ENCODE measurements at regions not wholly inside any gene's neighbourhood (a gene's known extent, or its start where the extent isn't known, plus 50 kb on each side); places are given as distances from the start of the nearest gene placed in this dataset.
"Not testable (repeated sequence)": the region's sequence is repeated elsewhere in the genome, so short reads cannot be mapped to it uniquely, and the experiment has no call there.

- no peaks in the 10 kb centered on the region for H3K36me3 Mint-ChIP-seq (ENCODE audit: low read depth)
- no peak overlapping the region for H3K4me3 Mint-ChIP-seq
- peaks cover 9% of the 10 kb centered on the region for H3K27me3 Mint-ChIP-seq
- no peak overlapping the region for H3K27ac Mint-ChIP-seq
- no peaks in the 10 kb centered on the region for H3K4me1 Mint-ChIP-seq (ENCODE audit: low read depth)
- no peaks in the 10 kb centered on the region for H3K9me3 Mint-ChIP-seq
- DNase-seq: no peak
Measured at GRCh38 chrX:138914767-138915166, 203.2 kb upstream of the FGF13 start.

GRCh38 chrX:138908577-138908976, 197.1 kb upstream of the FGF13 start:
- no peak for DNase-seq
- Mint-ChIP-seq H3K9me3 (no peaks in the 10 kb centered on the region), H3K4me3 (no peak overlapping the region), H3K36me3 (ENCODE audit: low read depth) (no peaks in the 10 kb centered on the region), H3K27ac (no peak overlapping the region), H3K4me1 (ENCODE audit: low read depth) (no peaks in the 10 kb centered on the region), H3K27me3 (peaks cover 17% of the 10 kb centered on the region)

GRCh38 chrX:138897621-138898492, 186.3 kb upstream of the FGF13 start:
- Mint-ChIP-seq H3K36me3 (ENCODE audit: low read depth) (no peaks in the 10 kb centered on the region), H3K4me1 (ENCODE audit: low read depth) (no peaks in the 10 kb centered on the region), H3K9me3 (no peaks in the 10 kb centered on the region), H3K4me3 (no peak overlapping the region), H3K27ac (no peak overlapping the region), H3K27me3 (peaks cover 30% of the 10 kb centered on the region)
- DNase-seq: no peak

DNA sequence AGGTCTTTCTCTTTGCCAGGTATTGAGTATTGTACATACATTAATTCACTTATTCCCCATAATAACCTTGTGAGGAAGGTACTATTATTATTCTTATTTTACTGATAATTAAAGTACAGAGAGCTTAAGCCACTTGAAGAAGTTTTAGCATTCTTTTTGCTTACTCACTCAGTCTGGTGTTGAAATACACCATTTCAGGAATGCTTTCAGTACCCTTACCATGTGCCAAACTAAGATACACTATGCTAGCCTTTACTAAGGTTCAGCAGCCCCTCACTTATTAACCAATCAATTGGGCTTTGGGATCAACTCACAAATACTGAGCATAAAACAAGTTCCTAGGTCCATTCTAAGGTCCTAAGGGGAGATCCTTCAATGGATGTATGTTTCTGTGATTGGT, 179.0 kb upstream of the FGF13 start:
- Mint-ChIP-seq H3K27ac (no peak overlapping the region), H3K4me1 (ENCODE audit: low read depth) (no peaks in the 10 kb centered on the region), H3K36me3 (ENCODE audit: low read depth) (no peaks in the 10 kb centered on the region), H3K9me3 (no peaks in the 10 kb centered on the region), H3K4me3 (no peak overlapping the region), H3K27me3 (peaks cover 35% of the 10 kb centered on the region)
- no peak for DNase-seq

- DNase-seq: no peak
- no peak overlapping the region for H3K4me3 Mint-ChIP-seq
- no peaks in the 10 kb centered on the region for H3K4me1 Mint-ChIP-seq (ENCODE audit: low read depth)
- peaks cover 26% of the 10 kb centered on the region for H3K27me3 Mint-ChIP-seq
- H3K27ac Mint-ChIP-seq: no peak overlapping the region
- H3K9me3 Mint-ChIP-seq: no peaks in the 10 kb centered on the region
- no peaks in the 10 kb centered on the region for H3K36me3 Mint-ChIP-seq (ENCODE audit: low read depth)
Measured at GRCh38 chrX:138889149-138889548, 177.6 kb upstream of the FGF13 start.

GRCh38 chrX:138886769-138887168, 175.3 kb upstream of the FGF13 start:
- H3K4me1 Mint-ChIP-seq (ENCODE audit: low read depth): no peaks in the 10 kb centered on the region
- no peak overlapping the region for H3K27ac Mint-ChIP-seq
- no peaks in the 10 kb centered on the region for H3K36me3 Mint-ChIP-seq (ENCODE audit: low read depth)
- DNase-seq: no peak
- no peaks in the 10 kb centered on the region for H3K9me3 Mint-ChIP-seq
- H3K27me3 Mint-ChIP-seq: peaks cover 30% of the 10 kb centered on the region
- no peak overlapping the region for H3K4me3 Mint-ChIP-seq

DNA sequence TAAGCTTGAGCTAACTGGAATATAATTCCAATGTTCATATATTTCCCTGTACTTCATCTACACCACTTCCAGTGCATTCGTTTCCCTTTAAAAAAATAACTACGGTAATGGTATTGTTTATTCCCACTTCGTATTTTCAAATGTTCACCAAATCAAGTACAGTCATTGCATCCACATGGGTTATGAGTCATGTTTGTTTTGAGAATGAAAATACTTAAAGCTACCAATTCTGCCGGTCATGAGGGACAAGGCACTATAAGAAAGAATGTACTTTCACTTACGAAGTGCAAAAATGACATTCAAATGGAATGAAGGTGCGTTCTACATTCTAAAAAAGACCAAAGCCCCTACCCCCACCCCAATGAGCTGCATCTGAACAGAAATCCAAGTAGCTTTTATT, 174.4 kb upstream of the FGF13 start:
- H3K27ac Mint-ChIP-seq: no peak overlapping the region
- no peak overlapping the region for H3K4me3 Mint-ChIP-seq
- H3K4me1 Mint-ChIP-seq (ENCODE audit: low read depth): no peaks in the 10 kb centered on the region
- no peak for DNase-seq
- no peaks in the 10 kb centered on the region for H3K9me3 Mint-ChIP-seq
- H3K36me3 Mint-ChIP-seq (ENCODE audit: low read depth): no peaks in the 10 kb centered on the region
- peaks cover 28% of the 10 kb centered on the region for H3K27me3 Mint-ChIP-seq

DNA sequence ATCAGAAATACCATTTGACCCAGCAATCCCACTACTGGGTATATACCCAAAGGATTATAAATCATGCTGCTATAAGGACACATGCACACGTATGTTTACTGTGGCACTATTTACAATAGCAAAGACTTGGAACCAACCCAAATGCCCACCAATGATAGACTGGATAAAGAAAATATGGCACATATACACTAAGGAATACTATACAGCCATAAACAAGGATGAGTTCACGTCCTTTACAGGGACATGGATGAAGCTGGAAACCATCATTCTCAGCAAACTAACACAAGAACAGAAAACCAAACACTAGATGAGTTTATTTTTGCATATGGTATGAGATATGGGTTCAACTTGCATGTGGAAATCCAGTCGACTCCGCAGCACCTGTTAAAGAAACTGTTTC, 168.8 kb upstream of the FGF13 start:
- H3K9me3 Mint-ChIP-seq; H3K36me3 Mint-ChIP-seq (ENCODE audit: low read depth); H3K27ac Mint-ChIP-seq; H3K4me3 Mint-ChIP-seq; H3K4me1 Mint-ChIP-seq (ENCODE audit: low read depth); DNase-seq: not testable (repeated sequence)
- peaks cover 21% of the 10 kb centered on the region for H3K27me3 Mint-ChIP-seq

DNA sequence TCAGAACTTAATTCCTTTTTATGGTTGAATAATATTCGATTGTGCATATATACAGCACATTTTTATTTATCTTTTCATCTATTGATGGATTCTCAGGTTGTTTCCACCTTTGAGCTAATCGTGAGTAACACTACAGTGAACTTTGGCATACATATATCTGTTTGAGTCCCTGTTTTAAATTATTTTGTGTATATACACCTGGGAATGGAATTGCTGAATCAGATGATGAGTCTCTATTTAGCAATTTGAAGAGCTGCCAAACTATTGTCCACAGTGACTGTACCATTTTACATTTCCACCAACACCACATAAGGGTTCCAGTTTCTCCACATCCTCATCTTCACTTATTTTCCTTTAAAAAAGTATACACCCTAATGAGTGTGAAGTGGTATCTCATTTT, 166.2 kb upstream of the FGF13 start:
- Mint-ChIP-seq H3K27ac (no peak overlapping the region), H3K27me3 (peaks cover 11% of the 10 kb centered on the region), H3K4me1 (ENCODE audit: low read depth) (no peaks in the 10 kb centered on the region), H3K9me3 (no peaks in the 10 kb centered on the region), H3K36me3 (ENCODE audit: low read depth) (no peaks in the 10 kb centered on the region), H3K4me3 (no peak overlapping the region)
- DNase-seq: no peak

GRCh38 chrX:138875472-138875871, 164.0 kb upstream of the FGF13 start:
- no peak overlapping the region for H3K4me3 Mint-ChIP-seq
- no peaks in the 10 kb centered on the region for H3K9me3 Mint-ChIP-seq
- H3K27ac Mint-ChIP-seq: no peak overlapping the region
- H3K4me1 Mint-ChIP-seq (ENCODE audit: low read depth): no peaks in the 10 kb centered on the region
- DNase-seq: no peak
- H3K27me3 Mint-ChIP-seq: peaks cover 11% of the 10 kb centered on the region
- H3K36me3 Mint-ChIP-seq (ENCODE audit: low read depth): no peaks in the 10 kb centered on the region

- Mint-ChIP-seq H3K4me1 (ENCODE audit: low read depth) (no peaks in the 10 kb centered on the region), H3K36me3 (ENCODE audit: low read depth) (no peaks in the 10 kb centered on the region), H3K4me3 (no peak overlapping the region), H3K9me3 (no peaks in the 10 kb centered on the region), H3K27ac (no peak overlapping the region), H3K27me3 (peaks cover 4% of the 10 kb centered on the region)
- no peak for DNase-seq
Measured at GRCh38 chrX:138874271-138874935, 162.9 kb upstream of the FGF13 start.

DNA sequence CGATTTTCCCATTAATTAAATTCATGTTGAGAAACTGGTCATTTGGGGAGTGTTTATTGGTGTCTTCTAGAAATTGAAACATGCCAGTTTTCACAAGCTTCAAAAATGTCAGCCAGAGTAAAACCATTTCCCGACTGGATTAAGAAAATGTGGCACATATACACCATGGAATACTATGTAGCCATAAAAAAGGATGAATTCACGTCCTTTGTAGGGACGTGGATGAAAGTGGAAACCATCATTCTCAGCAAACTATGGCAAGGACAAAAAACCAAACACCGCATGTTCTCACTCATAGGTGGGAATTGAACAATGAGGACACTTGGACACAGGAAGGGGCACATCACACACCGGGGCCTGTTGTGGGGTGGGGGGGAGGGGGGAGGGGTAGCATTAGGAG, 162.1 kb upstream of the FGF13 start:
- not testable (repeated sequence) for H3K4me3 Mint-ChIP-seq; H3K4me1 Mint-ChIP-seq (ENCODE audit: low read depth); H3K27ac Mint-ChIP-seq; H3K36me3 Mint-ChIP-seq (ENCODE audit: low read depth); H3K9me3 Mint-ChIP-seq; H3K27me3 Mint-ChIP-seq; DNase-seq

GRCh38 chrX:138872537-138872936, 161.0 kb upstream of the FGF13 start:
- no peak for DNase-seq
- H3K4me1 Mint-ChIP-seq (ENCODE audit: low read depth): no peaks in the 10 kb centered on the region
- H3K27me3 Mint-ChIP-seq: peaks cover 4% of the 10 kb centered on the region
- H3K4me3 Mint-ChIP-seq: no peak overlapping the region
- no peak overlapping the region for H3K27ac Mint-ChIP-seq
- H3K9me3 Mint-ChIP-seq: no peaks in the 10 kb centered on the region
- H3K36me3 Mint-ChIP-seq (ENCODE audit: low read depth): no peaks in the 10 kb centered on the region

- no peak overlapping the region for H3K27ac Mint-ChIP-seq
- H3K4me1 Mint-ChIP-seq (ENCODE audit: low read depth): no peaks in the 10 kb centered on the region
- H3K27me3 Mint-ChIP-seq: peaks cover 4% of the 10 kb centered on the region
- no peaks in the 10 kb centered on the region for H3K36me3 Mint-ChIP-seq (ENCODE audit: low read depth)
- H3K9me3 Mint-ChIP-seq: no peaks in the 10 kb centered on the region
- no peak for DNase-seq
- no peak overlapping the region for H3K4me3 Mint-ChIP-seq
Measured at GRCh38 chrX:138871739-138872138, 160.2 kb upstream of the FGF13 start.

- Mint-ChIP-seq H3K36me3 (ENCODE audit: low read depth) (no peaks in the 10 kb centered on the region), H3K4me1 (ENCODE audit: low read depth) (no peaks in the 10 kb centered on the region), H3K9me3 (no peaks in the 10 kb centered on the region), H3K27ac (no peak overlapping the region), H3K27me3 (peaks cover 18% of the 10 kb centered on the region), H3K4me3 (no peak overlapping the region)
- DNase-seq: no peak
Measured at GRCh38 chrX:138866643-138867042, 155.1 kb upstream of the FGF13 start.
